AG04449 (cell line): ENCODE measurements at regions not wholly inside any gene's neighbourhood (a gene's known extent, or its start where the extent isn't known, plus 50 kb on each side); places are given as distances from the start of the nearest gene placed in this dataset.

Experiments used
- CTCF ChIA-PET: fragments of 350-600 bp; formaldehyde crosslinking; extraction: SDS; loops from one replicate; lab custom pipeline; 2021; ENCODE audit warnings: antibody characterized with exemption; lab: Yijun Ruan, JAX
- POLR2A ChIA-PET: fragments of 400-600, 350-600 bp; formaldehyde crosslinking; extraction: SDS; loops from one replicate; lab custom pipeline; 2020; ENCODE audit warnings: antibody characterized with exemption, inconsistent platforms; lab: Yijun Ruan, JAX
- DNase-seq: peaks from one replicate; pipeline ENCODE4 v3.0.0-alpha.2; 2010; ENCODE audit warnings: low read depth, low spot score
- H3K4me3 ChIP-seq: 2 replicates; pipeline ENCODE4 v1.5.1; 2011; ENCODE audit warnings: low read depth, mild to moderate bottlenecking, control low read depth, low read length
- CTCF ChIP-seq: IDR thresholded peaks from one replicate; pipeline ENCODE4 v1.5.1; 2011; ENCODE audit warnings: mild to moderate bottlenecking, moderate library complexity, low read length, control low read depth, inconsistent platforms; ENCODE audit not compliant: insufficient read depth; ENCODE audit errors: missing control alignments

GRCh38 chr11:33478111-33478573, 221.0 kb downstream of the HIPK3 start:
- DNase-seq, result no peak
- ChIA-PET CTCF (interaction anchor here (1.0 kb wide), 1 partner anchor 15 kb away, joined by 3 read pairs; no protein-coding TSS in a partner anchor), POLR2A (no interaction called here)
- TF ChIP-seq CTCF, result no peak
- H3K4me3 ChIP-seq, result no peak overlapping the region

DNA sequence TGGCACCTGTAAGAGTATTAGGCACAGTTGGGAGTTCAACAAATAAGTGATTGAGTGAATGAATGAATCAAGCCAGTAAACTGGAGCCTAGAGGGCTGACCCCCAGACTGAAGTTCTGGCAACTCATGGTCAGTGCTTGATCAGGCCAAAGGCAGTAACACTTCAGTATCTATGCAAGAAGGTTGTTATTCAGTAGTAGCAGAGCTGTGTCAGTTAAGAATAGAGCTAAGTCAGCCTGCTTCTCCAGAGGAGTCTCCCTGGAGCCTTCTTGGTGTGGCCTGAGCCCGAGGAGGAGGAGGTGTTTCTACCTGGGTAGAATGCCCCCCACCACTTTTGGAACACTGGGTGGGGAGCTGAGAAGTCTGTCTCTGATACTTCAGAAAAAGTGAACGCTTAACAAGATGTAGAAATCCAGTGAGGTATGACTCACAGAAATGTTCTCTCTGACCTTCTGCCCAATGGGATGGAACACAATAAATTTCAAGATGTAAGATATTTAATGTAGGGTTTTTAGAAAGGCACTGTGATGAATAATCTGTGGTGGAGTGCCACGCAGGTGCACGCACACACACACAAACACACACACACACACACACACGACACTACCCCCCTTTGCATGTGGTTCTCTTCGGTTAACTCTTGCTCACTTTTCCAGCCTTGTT, 219.9 kb downstream of the HIPK3 start:
- no peak for TF ChIP-seq CTCF
- no peak overlapping the region for H3K4me3 ChIP-seq
- DNase-seq, result no peak
- ChIA-PET CTCF (interaction anchor here (1.3 kb wide), 2 partner anchors 23 to 24 kb away, joined by 3 read pairs; no protein-coding TSS in a partner anchor), POLR2A (no interaction called here)

DNA sequence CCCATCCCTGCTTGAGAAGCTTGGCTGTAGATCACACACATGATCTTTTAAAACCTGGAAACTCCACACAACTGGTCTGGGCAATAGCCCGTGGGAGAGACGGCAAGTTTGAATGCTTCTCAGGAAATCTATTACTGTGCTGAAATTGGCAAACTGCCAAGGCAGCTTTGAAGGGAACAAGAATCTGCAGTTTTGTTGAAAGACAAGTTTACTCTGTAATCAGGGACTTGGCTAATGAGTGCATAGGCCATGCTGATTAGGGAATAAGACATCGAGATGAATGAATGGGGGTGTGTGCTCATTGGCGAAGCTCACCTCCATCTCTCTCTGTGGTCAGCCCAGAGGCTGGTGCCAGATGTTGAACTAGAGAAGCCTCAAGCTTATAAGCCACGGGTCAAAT, 218.8 kb downstream of the HIPK3 start:
- TF ChIP-seq CTCF, result no peak
- DNase-seq, result no peak
- ChIA-PET POLR2A (no interaction called here), CTCF (interaction anchor here (0.7 kb wide), 1 partner anchor 74 kb away, joined by 3 read pairs; no protein-coding TSS in a partner anchor)
- H3K4me3 ChIP-seq, result no peak overlapping the region

DNA sequence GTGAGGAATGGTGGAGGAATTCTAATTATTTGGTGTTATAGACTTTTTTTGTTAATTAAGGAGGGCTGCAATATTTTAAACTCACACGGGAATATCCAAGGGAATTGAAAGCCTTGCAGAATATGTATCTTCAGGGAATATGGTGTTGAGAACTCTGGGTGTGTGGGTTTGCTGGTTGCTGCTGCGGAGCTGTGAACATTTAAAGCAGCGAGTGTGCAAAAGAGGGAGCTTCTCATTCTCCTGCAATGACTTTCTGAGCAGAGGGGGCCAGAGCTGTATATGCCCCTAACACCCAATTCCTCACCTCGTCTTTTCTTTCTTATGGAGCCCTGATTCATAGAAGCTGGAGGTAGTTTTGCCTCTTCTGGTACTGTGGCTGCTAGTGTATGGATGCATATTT, 217.7 kb downstream of the HIPK3 start:
- ChIA-PET POLR2A (no interaction called here), CTCF (no interaction called here)
- H3K4me3 ChIP-seq, result no peak overlapping the region
- no peak for DNase-seq
- no peak for TF ChIP-seq CTCF

DNA sequence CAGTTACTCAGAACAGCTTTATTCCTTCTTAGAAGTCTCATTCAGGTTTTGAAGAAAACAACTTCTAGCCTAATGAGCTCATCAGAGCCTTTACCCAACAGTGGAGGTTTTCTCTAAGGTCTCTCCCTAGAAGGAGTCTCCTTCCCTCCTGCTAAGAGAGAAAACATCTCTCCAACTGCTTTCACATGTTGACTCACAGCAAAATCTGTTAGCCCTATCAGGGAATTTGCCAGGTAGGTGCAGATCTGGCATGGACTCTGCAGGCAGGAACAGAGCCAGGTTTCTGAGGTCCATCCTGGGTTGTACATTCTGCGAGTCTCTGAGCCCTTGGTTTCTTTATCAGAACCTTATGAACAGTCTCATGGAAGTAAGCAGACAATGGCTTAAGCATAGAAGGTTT, 214.4 kb downstream of the HIPK3 start:
- no peak for TF ChIP-seq CTCF
- ChIA-PET POLR2A (no interaction called here), CTCF (interaction anchor here (0.6 kb wide), 1 partner anchor 275 kb away, joined by 3 read pairs; no protein-coding TSS in a partner anchor)
- no peak overlapping the region for H3K4me3 ChIP-seq
- no peak for DNase-seq

GRCh38 chr11:33467966-33468365, 210.8 kb downstream of the HIPK3 start:
- POLR2A ChIA-PET, result no interaction called here
- CTCF ChIA-PET, result no interaction called here
- no peak for TF ChIP-seq CTCF

More at GRCh38 chr11:33467966-33468365, 210.8 kb downstream of the HIPK3 start:
- no peak overlapping the region for H3K4me3 ChIP-seq
- no peak for DNase-seq
